ENCODE measurements at regions not wholly inside any gene's neighbourhood (a gene's known extent, or its start where the extent isn't known, plus 50 kb on each side); places are given as distances from the start of the nearest gene placed in this dataset.

GRCh38 chr22:48044487-48045060, 1282.1 kb downstream of the TBC1D22A start:
- Histone ChIP-seq H3K4me3 (no peak overlapping the region), H3K36me3 (ENCODE audit: insufficient read depth, low read length) (no peaks in the 10 kb centered on the region), H3K9me3 (ENCODE audit: low read depth, low read length) (no peaks in the 10 kb centered on the region), H3K9ac (ENCODE audit: insufficient read length) (no peak overlapping the region), H3K27ac (no peak overlapping the region)
- no peak for TF ChIP-seq FOXP2 (optimal IDR thresholded peaks at IDR 0.05; ENCODE audit: control extremely low read depth, extremely low read length, insufficient read depth)
- TF ChIP-seq EZH2 (IDR thresholded peaks at IDR 0.05) = no peak
- TF ChIP-seq POLR2AphosphoS5 (IDR thresholded peaks at IDR 0.05; ENCODE audit: borderline replicate concordance, low read depth, low read length) = no peak
- no peak for DNase-seq (ENCODE audit: low read depth, low spot score)

GRCh38 chr22:48043581-48043980, 1281.1 kb downstream of the TBC1D22A start:
- TF ChIP-seq EZH2 (IDR thresholded peaks at IDR 0.05) (no peak), FOXP2 (optimal IDR thresholded peaks at IDR 0.05; ENCODE audit: control extremely low read depth, extremely low read length, insufficient read depth) (no peak), POLR2AphosphoS5 (IDR thresholded peaks at IDR 0.05; ENCODE audit: borderline replicate concordance, low read depth, low read length) (no peak)
- no peak overlapping the region for H3K9ac ChIP-seq (ENCODE audit: insufficient read length)
- no peaks in the 10 kb centered on the region for H3K9me3 ChIP-seq (ENCODE audit: low read depth, low read length)

GRCh38 chr22:48042621-48043395, 1280.4 kb downstream of the TBC1D22A start:
- TF ChIP-seq EZH2 (IDR thresholded peaks at IDR 0.05) (no peak), FOXP2 (optimal IDR thresholded peaks at IDR 0.05; ENCODE audit: control extremely low read depth, extremely low read length, insufficient read depth) (no peak), POLR2AphosphoS5 (IDR thresholded peaks at IDR 0.05; ENCODE audit: borderline replicate concordance, low read depth, low read length) (no peak)
- H3K9me3 ChIP-seq (ENCODE audit: low read depth, low read length) = no peaks in the 10 kb centered on the region
- no peak overlapping the region for H3K4me3 ChIP-seq
- no peak overlapping the region for H3K9ac ChIP-seq (ENCODE audit: insufficient read length)
- H3K27ac ChIP-seq = no peak overlapping the region
- DNase-seq (ENCODE audit: low read depth, low spot score) = no peak
- no peaks in the 10 kb centered on the region for H3K36me3 ChIP-seq (ENCODE audit: insufficient read depth, low read length)

More at GRCh38 chr22:48043581-48043980, 1281.1 kb downstream of the TBC1D22A start:
- Histone ChIP-seq H3K4me3 (no peak overlapping the region), H3K36me3 (ENCODE audit: insufficient read depth, low read length) (no peaks in the 10 kb centered on the region), H3K27ac (no peak overlapping the region)
- no peak for DNase-seq (ENCODE audit: low read depth, low spot score)

DNA sequence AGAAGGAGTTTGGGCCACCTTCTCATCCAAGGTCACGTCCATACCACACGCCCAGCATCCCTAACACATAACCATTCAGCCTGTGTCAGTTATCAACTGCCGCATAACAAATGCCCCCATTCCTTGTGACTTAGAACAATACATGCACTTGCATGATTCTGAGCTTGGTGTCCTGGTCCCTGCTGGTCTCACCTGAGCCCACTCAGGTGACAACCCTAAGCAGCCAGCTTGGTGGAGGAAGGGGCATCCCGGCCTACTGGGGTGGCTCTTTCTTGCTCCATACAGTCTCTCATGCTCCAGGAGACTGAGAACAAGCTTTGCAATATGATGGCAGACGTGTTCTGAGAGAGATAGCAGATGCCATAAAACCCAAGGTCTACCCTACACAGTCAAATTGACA, 1276.9 kb downstream of the TBC1D22A start:
- TF ChIP-seq POLR2AphosphoS5 (IDR thresholded peaks at IDR 0.05; ENCODE audit: borderline replicate concordance, low read depth, low read length) (no peak), FOXP2 (optimal IDR thresholded peaks at IDR 0.05; ENCODE audit: control extremely low read depth, extremely low read length, insufficient read depth) (no peak), EZH2 (IDR thresholded peaks at IDR 0.05) (no peak)
- Histone ChIP-seq H3K27ac (no peak overlapping the region), H3K9me3 (ENCODE audit: low read depth, low read length) (no peaks in the 10 kb centered on the region), H3K9ac (ENCODE audit: insufficient read length) (no peak overlapping the region), H3K36me3 (ENCODE audit: insufficient read depth, low read length) (no peaks in the 10 kb centered on the region), H3K4me3 (no peak overlapping the region)
- no peak for DNase-seq (ENCODE audit: low read depth, low spot score)

DNA sequence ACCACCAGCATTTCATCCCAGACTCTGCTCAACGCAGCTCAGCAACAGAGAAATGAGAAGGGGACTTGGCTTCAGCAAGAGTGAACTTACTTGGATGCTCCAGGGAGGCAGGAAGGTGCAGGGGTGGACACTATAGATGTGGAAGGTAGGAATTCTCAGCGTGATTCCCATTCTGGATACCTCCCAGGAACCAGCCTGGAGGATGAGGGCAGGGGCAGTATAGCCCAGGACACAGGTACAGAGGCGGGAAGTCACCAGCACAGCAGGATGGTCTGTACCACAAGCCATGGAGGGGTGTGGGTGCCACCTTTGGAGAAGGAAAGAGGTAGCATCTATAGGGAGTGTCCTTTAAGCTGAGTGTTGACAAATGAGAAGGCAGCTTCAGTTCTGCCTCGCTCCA, 1275.2 kb downstream of the TBC1D22A start:
- H3K9me3 ChIP-seq (ENCODE audit: low read depth, low read length) = no peaks in the 10 kb centered on the region
- no peak overlapping the region for H3K4me3 ChIP-seq
- H3K9ac ChIP-seq (ENCODE audit: insufficient read length) = no peak overlapping the region
- TF ChIP-seq EZH2 (IDR thresholded peaks at IDR 0.05) = no peak
- TF ChIP-seq POLR2AphosphoS5 (IDR thresholded peaks at IDR 0.05; ENCODE audit: borderline replicate concordance, low read depth, low read length) = no peak
- no peak for TF ChIP-seq FOXP2 (optimal IDR thresholded peaks at IDR 0.05; ENCODE audit: control extremely low read depth, extremely low read length, insufficient read depth)
- DNase-seq (ENCODE audit: low read depth, low spot score) = no peak
- no peaks in the 10 kb centered on the region for H3K36me3 ChIP-seq (ENCODE audit: insufficient read depth, low read length)
- H3K27ac ChIP-seq = no peak overlapping the region

DNA sequence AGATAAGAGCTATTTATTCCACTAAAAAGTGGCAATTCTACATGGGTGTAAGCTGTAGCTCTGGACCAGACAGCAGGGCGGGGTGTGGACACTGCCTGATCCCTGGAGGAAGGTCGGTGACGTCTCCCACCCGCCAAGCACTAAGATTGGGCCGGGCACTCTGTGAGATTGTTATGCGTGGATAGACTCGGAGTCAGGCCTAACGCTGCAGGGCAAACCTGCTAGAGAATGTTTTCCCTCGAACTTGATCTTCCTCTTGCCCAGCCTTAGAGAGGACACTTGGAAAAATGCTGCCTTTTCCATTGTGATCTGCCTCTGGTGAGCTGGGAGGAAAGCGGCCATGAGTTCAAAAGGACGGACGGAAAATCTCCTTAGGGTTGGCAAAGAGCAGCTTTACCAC, 1273.4 kb downstream of the TBC1D22A start:
- no peaks in the 10 kb centered on the region for H3K9me3 ChIP-seq (ENCODE audit: low read depth, low read length)
- no peaks in the 10 kb centered on the region for H3K36me3 ChIP-seq (ENCODE audit: insufficient read depth, low read length)
- no peak for TF ChIP-seq FOXP2 (optimal IDR thresholded peaks at IDR 0.05; ENCODE audit: control extremely low read depth, extremely low read length, insufficient read depth)
- TF ChIP-seq EZH2 (IDR thresholded peaks at IDR 0.05) = no peak
- no peak for TF ChIP-seq POLR2AphosphoS5 (IDR thresholded peaks at IDR 0.05; ENCODE audit: borderline replicate concordance, low read depth, low read length)
- no peak for DNase-seq (ENCODE audit: low read depth, low spot score)
- no peak overlapping the region for H3K9ac ChIP-seq (ENCODE audit: insufficient read length)
- H3K4me3 ChIP-seq = no peak overlapping the region
- no peak overlapping the region for H3K27ac ChIP-seq

DNA sequence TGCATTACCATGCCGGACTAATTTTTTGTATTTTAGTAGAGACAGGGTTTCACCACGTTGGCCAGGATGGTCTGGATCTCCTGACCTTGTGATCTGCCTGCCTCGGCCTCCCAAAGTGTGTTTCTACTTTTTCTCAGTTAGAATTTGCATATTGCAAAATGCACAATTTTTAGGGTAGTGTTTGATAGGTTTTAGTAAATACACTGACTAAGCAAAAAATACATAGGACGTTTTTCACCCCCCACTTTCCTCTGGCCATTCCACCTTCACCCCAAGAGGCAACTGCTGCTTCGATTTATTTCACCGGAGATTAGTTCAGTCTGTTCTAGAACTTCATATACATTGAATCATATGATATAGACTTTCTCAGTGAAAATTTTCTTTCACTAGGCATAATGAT, 1269.1 kb downstream of the TBC1D22A start:
- no peak overlapping the region for H3K9ac ChIP-seq (ENCODE audit: insufficient read length)
- no peak overlapping the region for H3K27ac ChIP-seq
- DNase-seq (ENCODE audit: low read depth, low spot score) = no peak
- H3K9me3 ChIP-seq (ENCODE audit: low read depth, low read length) = no peaks in the 10 kb centered on the region
- TF ChIP-seq POLR2AphosphoS5 (IDR thresholded peaks at IDR 0.05; ENCODE audit: borderline replicate concordance, low read depth, low read length) (no peak), FOXP2 (optimal IDR thresholded peaks at IDR 0.05; ENCODE audit: control extremely low read depth, extremely low read length, insufficient read depth) (no peak), EZH2 (IDR thresholded peaks at IDR 0.05) (no peak)
- no peaks in the 10 kb centered on the region for H3K36me3 ChIP-seq (ENCODE audit: insufficient read depth, low read length)
- no peak overlapping the region for H3K4me3 ChIP-seq

GRCh38 chr22:48025096-48025495, 1262.6 kb downstream of the TBC1D22A start:
- Histone ChIP-seq H3K9me3 (ENCODE audit: low read depth, low read length) (no peaks in the 10 kb centered on the region; the same call in 1 of the 2 replicates), H3K4me3 (no peak overlapping the region), H3K27ac (no peak overlapping the region), H3K36me3 (ENCODE audit: insufficient read depth, low read length) (no peaks in the 10 kb centered on the region), H3K9ac (ENCODE audit: insufficient read length) (no peak overlapping the region)
- no peak for TF ChIP-seq EZH2 (IDR thresholded peaks at IDR 0.05)
- TF ChIP-seq POLR2AphosphoS5 (IDR thresholded peaks at IDR 0.05; ENCODE audit: borderline replicate concordance, low read depth, low read length) = no peak
- no peak for TF ChIP-seq FOXP2 (optimal IDR thresholded peaks at IDR 0.05; ENCODE audit: control extremely low read depth, extremely low read length, insufficient read depth)
- DNase-seq (ENCODE audit: low read depth, low spot score) = no peak
